ENCODE measurements at regions not wholly inside any gene's neighbourhood (a gene's known extent, or its start where the extent isn't known, plus 50 kb on each side); places are given as distances from the start of the nearest gene placed in this dataset.
A peak's percentile ranks its signal among the peaks of the same experiment; 100 is the strongest.

- intact Hi-C loops (cut with micrococcal nuclease), result no loop called here
- Mint-ChIP-seq H3K4me3 (no peak overlapping the region), H3K27ac (no peak overlapping the region), H3K36me3 (peaks cover 18% of the 10 kb centered on the region), H3K27me3 (ENCODE audit: low read depth in 2 of 2) (no peaks in the 10 kb centered on the region), H3K9me3 (peaks cover 4% of the 10 kb centered on the region in 2 donors), H3K4me1 (peaks cover 24 to 28% of the 10 kb centered on the region in 2 donors)
- no peak for ATAC-seq
- 100% methylated on average over 1 of the region's 1 CpG for WGBS (ENCODE audit: insufficient coverage)
- no peaks in the 10 kb centered on the region for H3K4me1 ChIP-seq (ENCODE audit: control insufficient read depth, insufficient read depth, low read length)
- H3K9me3 ChIP-seq (ENCODE audit: control insufficient read depth, insufficient read depth, low read length), result no peaks in the 10 kb centered on the region
- H3K4me3 ChIP-seq (ENCODE audit: low read length), result no peak overlapping the region
- no peak for TF ChIP-seq CTCF (IDR thresholded peaks at IDR 0.05)
- H3K27ac ChIP-seq (ENCODE audit: low read length), result no peak overlapping the region
- DNase-seq, result no peak
- no peaks in the 10 kb centered on the region for H3K27me3 ChIP-seq (ENCODE audit: control insufficient read depth, insufficient read depth, low read length)
- H3K36me3 ChIP-seq (ENCODE audit: control insufficient read depth, insufficient read depth, low read length), result no peaks in the 10 kb centered on the region
These were observed 257.6 kb upstream of the POU5F2 start for GRCh38 chr5:93998951-93999455.

GRCh38 chr5:93997562-93997961, 256.2 kb upstream of the POU5F2 start:
- Mint-ChIP-seq H3K4me1 (peaks cover 22 to 30% of the 10 kb centered on the region in 2 donors), H3K36me3 (peaks cover 18% of the 10 kb centered on the region), H3K27me3 (ENCODE audit: low read depth in 2 of 2) (no peaks in the 10 kb centered on the region), H3K27ac (peak overlapping the region in 1 of 2 donors; percentile 1), H3K9me3 (peaks cover 4% of the 10 kb centered on the region in 2 donors), H3K4me3 (no peak overlapping the region)
- Histone ChIP-seq H3K27ac (ENCODE audit: low read length) (no peak overlapping the region), H3K36me3 (ENCODE audit: control insufficient read depth, insufficient read depth, low read length) (no peaks in the 10 kb centered on the region), H3K4me3 (ENCODE audit: low read length) (no peak overlapping the region), H3K4me1 (ENCODE audit: control insufficient read depth, insufficient read depth, low read length) (no peaks in the 10 kb centered on the region), H3K9me3 (ENCODE audit: control insufficient read depth, insufficient read depth, low read length) (no peaks in the 10 kb centered on the region), H3K27me3 (ENCODE audit: control insufficient read depth, insufficient read depth, low read length) (no peaks in the 10 kb centered on the region)
- intact Hi-C loops (cut with micrococcal nuclease), result no loop called here
- TF ChIP-seq CTCF (IDR thresholded peaks at IDR 0.05), result no peak
- ATAC-seq (no peak), DNase-seq (no peak)
- WGBS (ENCODE audit: insufficient coverage), result no CpG with 5 or more reads among the region's 1 CpG

GRCh38 chr5:93995126-93995621, 253.8 kb upstream of the POU5F2 start:
- Mint-ChIP-seq H3K27ac (peak overlapping the region; percentile 7 to 67), H3K36me3 (peaks cover under 1% of the 10 kb centered on the region), H3K27me3 (ENCODE audit: low read depth in 2 of 2) (no peaks in the 10 kb centered on the region), H3K9me3 (no peaks in the 10 kb centered on the region), H3K4me1 (peaks cover 31 to 32% of the 10 kb centered on the region in 2 donors), H3K4me3 (no peak overlapping the region)
- Histone ChIP-seq H3K9me3 (ENCODE audit: control insufficient read depth, insufficient read depth, low read length) (no peaks in the 10 kb centered on the region), H3K4me1 (ENCODE audit: control insufficient read depth, insufficient read depth, low read length) (no peaks in the 10 kb centered on the region), H3K27ac (ENCODE audit: low read length) (no peak overlapping the region), H3K36me3 (ENCODE audit: control insufficient read depth, insufficient read depth, low read length) (no peaks in the 10 kb centered on the region), H3K4me3 (ENCODE audit: low read length) (no peak overlapping the region), H3K27me3 (ENCODE audit: control insufficient read depth, insufficient read depth, low read length) (no peaks in the 10 kb centered on the region)
- peak in 1 of 2 donors; percentile 17 for DNase-seq
- WGBS (ENCODE audit: insufficient coverage), result 36% methylated on average over 3 of the region's 3 CpGs
- intact Hi-C loops (cut with micrococcal nuclease), result no loop called here
- TF ChIP-seq CTCF (IDR thresholded peaks at IDR 0.05), result no peak
- ATAC-seq, result peak; percentile 94 to 98 (median 96)

- WGBS (ENCODE audit: insufficient coverage), result 100% methylated on average over 1 of the region's 2 CpGs
- no peak for TF ChIP-seq CTCF (IDR thresholded peaks at IDR 0.05)
- no peak overlapping the region for H3K4me3 Mint-ChIP-seq
- intact Hi-C loops (cut with micrococcal nuclease), result no loop called here
- no peak overlapping the region for H3K27ac Mint-ChIP-seq
- no peaks in the 10 kb centered on the region for H3K36me3 Mint-ChIP-seq
- H3K27me3 Mint-ChIP-seq (ENCODE audit: low read depth in 2 of 2), result no peaks in the 10 kb centered on the region
- no peak overlapping the region for H3K4me3 ChIP-seq (ENCODE audit: low read length)
- H3K4me1 ChIP-seq (ENCODE audit: control insufficient read depth, insufficient read depth, low read length), result no peaks in the 10 kb centered on the region
- no peaks in the 10 kb centered on the region for H3K9me3 Mint-ChIP-seq
- no peaks in the 10 kb centered on the region for H3K36me3 ChIP-seq (ENCODE audit: control insufficient read depth, insufficient read depth, low read length)
- H3K27ac ChIP-seq (ENCODE audit: low read length), result no peak overlapping the region
- H3K4me1 Mint-ChIP-seq, result peaks cover 31 to 32% of the 10 kb centered on the region in 2 donors
- DNase-seq (no peak), ATAC-seq (no peak)
- no peaks in the 10 kb centered on the region for H3K27me3 ChIP-seq (ENCODE audit: control insufficient read depth, insufficient read depth, low read length)
- H3K9me3 ChIP-seq (ENCODE audit: control insufficient read depth, insufficient read depth, low read length), result no peaks in the 10 kb centered on the region
These were observed 251.8 kb upstream of the POU5F2 start for GRCh38 chr5:93993161-93993560.
